ENCODE measurements at regions not wholly inside any gene's neighbourhood (a gene's known extent, or its start where the extent isn't known, plus 50 kb on each side); places are given as distances from the start of the nearest gene placed in this dataset.
"Not testable (repeated sequence)": the region's sequence is repeated elsewhere in the genome, so short reads cannot be mapped to it uniquely, and the experiment has no call there.

- H3K4me1 Mint-ChIP-seq = no peaks in the 10 kb centered on the region
Measured at GRCh38 chrX:55379396-55379795, 72.5 kb upstream of the MAGEH1 start.

DNA sequence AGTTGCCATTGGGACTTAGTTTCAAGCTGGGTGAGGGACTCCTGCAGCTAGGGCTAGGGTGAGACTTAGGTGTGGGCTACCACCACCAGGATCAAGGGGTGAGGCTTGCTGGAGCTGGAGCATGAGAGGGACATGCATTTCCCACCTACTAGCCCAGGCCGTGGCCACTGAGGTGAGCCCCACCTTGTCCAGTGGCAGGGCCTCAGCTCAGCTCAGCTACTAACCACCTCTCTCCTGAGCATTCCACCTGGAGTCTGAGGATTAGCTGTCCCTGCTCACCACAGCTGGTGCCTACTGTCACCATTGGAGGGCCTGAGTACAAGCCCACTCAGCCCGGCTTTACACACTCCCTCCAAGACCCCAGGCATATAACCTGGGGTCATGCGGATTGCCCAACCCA, 62.6 kb upstream of the MAGEH1 start:
- no peaks in the 10 kb centered on the region for H3K36me3 ChIP-seq (ENCODE audit: insufficient read depth, low read length)
- POLR2A ChIA-PET (ENCODE audit: partially characterized antibody) = no interaction called here
- no peak overlapping the region for H3K4me3 ChIP-seq (ENCODE audit: low read length in 2 of 2)
- H3K4me1 ChIP-seq (ENCODE audit: insufficient read depth, low read length) = no peaks in the 10 kb centered on the region
- H3K27ac ChIP-seq (ENCODE audit: low read depth, low read length) = no peak overlapping the region
- peaks cover 0 to 17% (median 8%) of the 10 kb centered on the region in 8 donors for H3K9me3 Mint-ChIP-seq
- H3K36me3 Mint-ChIP-seq = peaks cover 0 to 11% of the 10 kb centered on the region in 2 donors
- H3K9me3 ChIP-seq (ENCODE audit: control insufficient read depth in 1 of 2, low read length in 2 of 2) = no peaks in the 10 kb centered on the region
- intact Hi-C loops (cut with micrococcal nuclease) = no loop called here
- H3K27ac Mint-ChIP-seq = no peak overlapping the region
- CTCF ChIA-PET (ENCODE audit: partially characterized antibody) = no interaction called here
- no peaks in the 10 kb centered on the region for H3K27me3 ChIP-seq (ENCODE audit: insufficient read depth, low read length)
- H3K4me3 Mint-ChIP-seq = no peak overlapping the region
- no peak for DNase-seq
- no peaks in the 10 kb centered on the region for H3K4me1 Mint-ChIP-seq
- peaks cover 2 to 6% of the 10 kb centered on the region in 2 donors for H3K27me3 Mint-ChIP-seq

More at GRCh38 chrX:55379396-55379795, 72.5 kb upstream of the MAGEH1 start:
- H3K36me3 ChIP-seq (ENCODE audit: insufficient read depth, low read length) = no peaks in the 10 kb centered on the region
- Mint-ChIP-seq H3K36me3 (no peaks in the 10 kb centered on the region), H3K27ac (no peak overlapping the region), H3K4me3 (no peak overlapping the region), H3K27me3 (peaks cover 1 to 8% of the 10 kb centered on the region in 2 donors), H3K9me3 (peaks cover 0 to 10% (median 2%) of the 10 kb centered on the region in 8 donors)
- no peaks in the 10 kb centered on the region for H3K27me3 ChIP-seq (ENCODE audit: insufficient read depth, low read length)
- intact Hi-C loops (cut with micrococcal nuclease) = no loop called here
- ChIA-PET CTCF (ENCODE audit: partially characterized antibody) (no interaction called here), POLR2A (ENCODE audit: partially characterized antibody) (no interaction called here)
- no peaks in the 10 kb centered on the region for H3K4me1 ChIP-seq (ENCODE audit: insufficient read depth, low read length)
- no peak overlapping the region for H3K4me3 ChIP-seq (ENCODE audit: low read length in 2 of 2)
- no peak for DNase-seq
- no peak overlapping the region for H3K27ac ChIP-seq (ENCODE audit: low read depth, low read length)
- no peaks in the 10 kb centered on the region for H3K9me3 ChIP-seq (ENCODE audit: control insufficient read depth in 1 of 2, low read length in 2 of 2)

GRCh38 chrX:55396836-55397235, 55.1 kb upstream of the MAGEH1 start:
- H3K4me3 ChIP-seq (ENCODE audit: low read length in 2 of 2); H3K27me3 ChIP-seq (ENCODE audit: insufficient read depth, low read length); H3K27me3 Mint-ChIP-seq; H3K36me3 Mint-ChIP-seq; CTCF ChIA-PET (ENCODE audit: partially characterized antibody); H3K9me3 ChIP-seq (ENCODE audit: control insufficient read depth in 1 of 2, low read length in 2 of 2); H3K27ac ChIP-seq (ENCODE audit: low read depth, low read length); intact Hi-C loops (cut with micrococcal nuclease); H3K4me1 ChIP-seq (ENCODE audit: insufficient read depth, low read length); H3K36me3 ChIP-seq (ENCODE audit: insufficient read depth, low read length); H3K9me3 Mint-ChIP-seq: not testable (repeated sequence)
- peak in 4 of 5 donors; percentile 29 to 45 (median 32) for DNase-seq
- POLR2A ChIA-PET (ENCODE audit: partially characterized antibody) = interaction anchor here (1.0 to 1.3 kb wide), 2 partner anchors 44 to 55 kb away, joined by 3 to 5 read pairs; partner anchors contain the start of gene MAGEH1
- peak overlapping the region in 6 of 8 donors; percentile 15 to 60 (median 42) for H3K4me3 Mint-ChIP-seq
- H3K27ac Mint-ChIP-seq = peak overlapping the region in 6 of 7 donors; percentile 1 to 75 (median 66)
- H3K4me1 Mint-ChIP-seq = peaks cover 9 to 19% (median 12%) of the 10 kb centered on the region in 4 donors

Measured in CD4-positive, alpha-beta memory T cell (primary cell).